ENCODE measurements at regions not wholly inside any gene's neighbourhood (a gene's known extent, or its start where the extent isn't known, plus 50 kb on each side); places are given as distances from the start of the nearest gene placed in this dataset.

DNA sequence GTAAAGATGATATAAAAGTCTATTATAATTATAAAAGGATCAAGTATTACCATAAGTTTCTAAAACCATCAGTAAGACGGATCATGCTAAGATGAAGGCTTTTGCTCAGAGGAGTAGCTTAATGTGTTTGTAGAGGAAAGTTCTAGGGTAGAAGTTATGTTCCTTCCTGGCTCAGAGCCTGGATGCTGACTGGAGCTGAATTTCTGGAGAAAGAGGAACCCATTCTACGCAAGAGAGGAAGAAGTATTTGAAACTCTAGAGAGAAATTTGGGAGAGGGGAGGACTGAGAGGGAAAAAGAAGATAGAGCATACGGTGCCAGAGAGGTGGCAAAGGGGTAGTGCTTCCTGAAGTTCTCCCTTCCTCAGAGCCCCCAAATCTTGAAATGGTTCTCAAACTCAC lies 51.4 kb upstream of the SGCG start:
- TF ChIP-seq CTCF (conservative IDR thresholded peaks at IDR 0.05; ENCODE audit: low read length), result no peak
- no peak for TF ChIP-seq EZH2phosphoT487 (IDR thresholded peaks at IDR 0.05; ENCODE audit: borderline replicate concordance)
